Loucy (cell line): ENCODE measurements at regions not wholly inside any gene's neighbourhood (a gene's known extent, or its start where the extent isn't known, plus 50 kb on each side); places are given as distances from the start of the nearest gene placed in this dataset.

Experiments used
- CTCF ChIP-seq: fragments of 200-600 bp; sonication (generic); conservative IDR thresholded peaks from 2 replicates; pipeline ENCODE4 v1.5.1; 2014; ENCODE audit warnings: mild to moderate bottlenecking, antibody characterized with exemption, low read length
- EZH2phosphoT487 ChIP-seq: fragments of 200-600 bp; IDR thresholded peaks from 2 replicates; pipeline ENCODE4 v1.6.1; 2018; ENCODE audit warnings: antibody characterized with exemption, mild to moderate bottlenecking, moderate library complexity, borderline replicate concordance

DNA sequence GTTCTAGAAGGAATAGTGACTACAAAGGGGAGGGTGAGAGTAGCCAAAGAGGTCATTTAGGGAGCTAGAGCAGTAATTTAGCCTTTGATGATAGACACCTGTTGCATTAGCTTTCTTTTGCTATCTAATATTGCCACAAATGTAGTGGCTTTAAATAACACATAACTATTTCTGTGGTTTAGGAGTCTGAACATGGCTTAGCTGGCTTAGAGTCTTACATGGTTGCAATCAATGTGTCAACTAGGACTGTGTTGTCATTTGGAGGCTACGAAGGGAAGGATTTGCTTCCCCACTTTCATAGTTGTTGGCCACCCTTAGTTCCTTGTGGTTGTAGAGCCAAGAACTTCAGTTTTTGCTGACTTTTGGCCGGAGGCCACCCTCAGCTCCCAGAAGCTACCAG is 99.9 kb downstream of the C12orf50 start:
- TF ChIP-seq CTCF = no peak
- TF ChIP-seq EZH2phosphoT487 = no peak
